ENCODE measurements at regions not wholly inside any gene's neighbourhood (a gene's known extent, or its start where the extent isn't known, plus 50 kb on each side); places are given as distances from the start of the nearest gene placed in this dataset.
"Not testable (repeated sequence)": the region's sequence is repeated elsewhere in the genome, so short reads cannot be mapped to it uniquely, and the experiment has no call there.

DNA sequence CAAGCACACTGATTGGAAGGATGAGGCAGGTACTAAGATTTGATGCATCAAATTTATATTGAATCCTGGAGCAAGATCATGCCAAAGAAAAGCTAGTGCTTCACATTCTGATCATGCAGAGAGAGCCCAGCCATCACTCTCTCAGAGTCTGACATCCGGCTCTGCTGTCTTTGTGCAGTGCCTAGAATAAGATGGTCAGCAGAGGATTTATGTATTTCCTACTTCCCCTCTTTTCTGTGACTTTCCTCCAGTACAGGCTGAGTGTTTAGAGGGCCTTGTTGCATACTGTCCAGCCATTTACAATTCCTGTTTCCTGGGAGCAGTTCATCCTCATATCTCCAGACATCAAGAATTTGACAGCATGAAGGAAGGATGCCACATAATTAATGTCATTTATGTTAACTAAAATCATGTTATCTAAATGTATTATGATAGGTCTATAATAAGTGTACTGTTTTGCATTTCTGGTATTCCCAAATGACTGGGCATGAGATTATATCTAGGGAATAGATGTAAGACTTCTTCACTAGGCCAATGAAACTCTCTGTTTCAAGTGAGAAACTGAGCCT, 167.6 kb downstream of the EPM2A start:
- no peaks in the 10 kb centered on the region for H3K36me3 Mint-ChIP-seq
- H3K27me3 Mint-ChIP-seq, result no peaks in the 10 kb centered on the region
- DNase-seq (ENCODE audit: low spot score) (no peak), ATAC-seq (no peak)
- H3K4me3 Mint-ChIP-seq, result no peak overlapping the region
- H3K4me1 Mint-ChIP-seq (ENCODE audit: low read depth in 2 of 2), result no peaks in the 10 kb centered on the region
- no peak overlapping the region for H3K27ac Mint-ChIP-seq
- peaks cover 5% of the 10 kb centered on the region for H3K9me3 Mint-ChIP-seq

DNA sequence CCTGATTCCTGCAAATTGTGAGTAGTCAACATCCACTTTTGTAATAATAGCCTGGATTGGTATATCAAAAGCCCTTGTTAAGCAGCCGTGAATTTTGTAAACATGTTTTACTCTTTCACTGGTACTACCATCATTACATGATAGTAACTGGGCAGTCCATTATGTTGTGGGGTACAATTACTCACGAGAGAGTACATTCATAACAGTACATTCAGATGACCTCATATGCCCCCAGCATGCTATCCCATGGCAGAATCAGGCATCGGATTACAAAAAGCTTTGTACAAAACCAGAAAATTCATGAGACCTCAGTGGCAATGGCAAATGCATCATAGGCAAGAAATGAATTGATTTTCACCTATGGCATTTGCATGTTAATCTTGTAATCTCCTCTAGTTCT, 166.2 kb downstream of the EPM2A start:
- H3K27ac Mint-ChIP-seq, result no peak overlapping the region
- no peak for DNase-seq (ENCODE audit: low spot score)
- no peak overlapping the region for H3K4me3 Mint-ChIP-seq
- no peaks in the 10 kb centered on the region for H3K4me1 Mint-ChIP-seq (ENCODE audit: low read depth in 2 of 2)
- no peak for ATAC-seq
- H3K27me3 Mint-ChIP-seq, result no peaks in the 10 kb centered on the region
- H3K9me3 Mint-ChIP-seq, result no peaks in the 10 kb centered on the region
- H3K36me3 Mint-ChIP-seq, result no peaks in the 10 kb centered on the region

DNA sequence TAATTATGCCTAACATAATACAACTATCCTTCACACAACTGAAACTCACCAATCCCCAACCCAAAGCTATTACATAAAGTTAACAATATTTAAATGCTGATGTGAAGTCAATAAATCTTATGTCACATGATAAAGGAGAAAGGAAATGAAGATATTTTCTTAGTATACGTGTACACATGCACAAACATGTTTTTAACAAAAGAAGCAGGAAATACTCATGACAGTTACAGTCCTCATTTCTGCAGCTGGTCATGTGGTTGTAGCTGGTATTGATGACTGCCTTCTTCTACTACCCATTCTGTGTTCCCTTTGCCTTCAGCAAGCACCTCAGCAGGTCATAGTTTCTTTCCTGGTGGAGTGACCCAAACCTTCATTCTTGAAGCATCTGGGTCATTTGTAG, 165.0 kb downstream of the EPM2A start:
- H3K9me3 Mint-ChIP-seq; ATAC-seq; H3K36me3 Mint-ChIP-seq; DNase-seq (ENCODE audit: low spot score); H3K27me3 Mint-ChIP-seq; H3K27ac Mint-ChIP-seq; H3K4me1 Mint-ChIP-seq (ENCODE audit: low read depth in 2 of 2); H3K4me3 Mint-ChIP-seq: not testable (repeated sequence)

DNA sequence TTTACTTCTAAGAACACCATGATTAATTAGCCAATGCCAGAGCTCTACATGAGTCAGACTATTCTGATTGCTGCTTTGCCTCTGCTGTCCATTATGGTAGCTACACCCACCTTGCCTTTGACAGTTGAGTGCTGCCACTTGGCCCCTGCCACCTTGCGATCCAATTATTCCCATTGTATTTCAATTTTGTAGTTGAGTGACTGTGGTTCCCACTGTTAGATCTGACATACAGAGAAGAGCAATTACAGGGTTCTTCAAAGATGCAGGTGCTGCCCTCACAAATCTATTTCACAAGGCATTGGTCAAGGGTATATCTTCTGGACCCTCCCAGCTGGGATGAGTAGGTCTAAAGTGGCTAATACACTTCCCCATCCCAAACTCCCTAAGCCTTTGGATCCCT, 161.1 kb downstream of the EPM2A start:
- DNase-seq (ENCODE audit: low spot score); H3K4me1 Mint-ChIP-seq (ENCODE audit: low read depth in 2 of 2); H3K27ac Mint-ChIP-seq; H3K4me3 Mint-ChIP-seq; H3K27me3 Mint-ChIP-seq; ATAC-seq: not testable (repeated sequence)
- H3K36me3 Mint-ChIP-seq, result peaks cover 11% of the 10 kb centered on the region
- peaks cover 20% of the 10 kb centered on the region for H3K9me3 Mint-ChIP-seq

Data from natural killer cell treated with Interleukin-12 subunit alpha and Interleukin-12 subunit beta and Interleukin-15 and Interleukin-18, amount 100 ng/mL, for 72 hours (primary cell).